ENCODE measurements at regions not wholly inside any gene's neighbourhood (a gene's known extent, or its start where the extent isn't known, plus 50 kb on each side); places are given as distances from the start of the nearest gene placed in this dataset.

- TF ChIP-seq CTCF (IDR thresholded peaks at IDR 0.05): no peak
- no peak for TF ChIP-seq EP300 (IDR thresholded peaks at IDR 0.05)
- no peak for TF ChIP-seq POLR2AphosphoS5 (IDR thresholded peaks at IDR 0.05)
- TF ChIP-seq POLR2A (IDR thresholded peaks at IDR 0.05): no peak
Measured at GRCh38 chr10:107383357-107383756, 218.9 kb upstream of the SORCS1 start.
